ENCODE measurements at regions not wholly inside any gene's neighbourhood (a gene's known extent, or its start where the extent isn't known, plus 50 kb on each side); places are given as distances from the start of the nearest gene placed in this dataset.

DNA sequence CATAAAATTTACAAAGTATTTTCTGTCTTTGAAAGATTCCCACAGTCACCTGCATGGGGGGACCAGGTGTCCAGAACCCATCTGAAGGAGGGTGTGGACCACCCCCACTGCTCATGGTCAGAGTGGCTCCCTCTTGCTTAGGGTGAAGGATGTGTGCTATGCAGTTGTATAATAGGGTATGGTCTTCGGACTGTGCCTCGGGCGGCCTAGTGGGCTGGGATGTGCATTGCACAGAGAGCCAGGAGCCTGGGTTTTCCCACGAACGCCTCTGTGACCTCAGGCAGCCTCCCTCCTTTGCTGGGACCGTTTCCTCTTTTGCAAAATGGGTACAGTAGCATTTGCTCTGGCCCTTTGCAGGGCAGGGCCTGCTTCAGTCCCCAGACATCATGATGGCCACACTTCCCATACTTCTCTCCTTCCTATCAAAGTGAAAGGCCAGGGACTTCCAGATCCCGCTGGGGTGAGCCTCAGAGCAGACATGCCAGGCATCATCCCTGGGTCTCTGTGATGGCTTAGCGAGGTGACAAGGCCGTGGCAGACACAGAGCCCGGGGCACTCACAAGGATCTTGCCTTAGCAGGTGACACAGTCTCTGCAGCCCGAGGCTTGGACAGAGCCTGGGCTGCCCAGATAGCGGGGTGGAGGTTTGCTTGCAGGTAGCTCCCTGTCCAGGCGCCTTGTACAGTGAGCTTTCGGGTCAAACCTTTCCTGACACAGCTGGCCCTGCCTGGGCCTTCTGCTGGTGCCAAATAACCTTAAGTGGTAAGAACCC lies 59.4 kb upstream of the ZNF536 start:
- H3K27ac ChIP-seq: no peak overlapping the region
- TF ChIP-seq, protein P1, sequence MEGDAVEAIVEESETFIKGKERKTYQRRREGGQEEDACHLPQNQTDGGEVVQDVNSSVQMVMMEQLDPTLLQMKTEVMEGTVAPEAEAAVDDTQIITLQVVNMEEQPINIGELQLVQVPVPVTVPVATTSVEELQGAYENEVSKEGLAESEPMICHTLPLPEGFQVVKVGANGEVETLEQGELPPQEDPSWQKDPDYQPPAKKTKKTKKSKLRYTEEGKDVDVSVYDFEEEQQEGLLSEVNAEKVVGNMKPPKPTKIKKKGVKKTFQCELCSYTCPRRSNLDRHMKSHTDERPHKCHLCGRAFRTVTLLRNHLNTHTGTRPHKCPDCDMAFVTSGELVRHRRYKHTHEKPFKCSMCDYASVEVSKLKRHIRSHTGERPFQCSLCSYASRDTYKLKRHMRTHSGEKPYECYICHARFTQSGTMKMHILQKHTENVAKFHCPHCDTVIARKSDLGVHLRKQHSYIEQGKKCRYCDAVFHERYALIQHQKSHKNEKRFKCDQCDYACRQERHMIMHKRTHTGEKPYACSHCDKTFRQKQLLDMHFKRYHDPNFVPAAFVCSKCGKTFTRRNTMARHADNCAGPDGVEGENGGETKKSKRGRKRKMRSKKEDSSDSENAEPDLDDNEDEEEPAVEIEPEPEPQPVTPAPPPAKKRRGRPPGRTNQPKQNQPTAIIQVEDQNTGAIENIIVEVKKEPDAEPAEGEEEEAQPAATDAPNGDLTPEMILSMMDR (IDR thresholded peaks at IDR 0.05): no peak

DNA sequence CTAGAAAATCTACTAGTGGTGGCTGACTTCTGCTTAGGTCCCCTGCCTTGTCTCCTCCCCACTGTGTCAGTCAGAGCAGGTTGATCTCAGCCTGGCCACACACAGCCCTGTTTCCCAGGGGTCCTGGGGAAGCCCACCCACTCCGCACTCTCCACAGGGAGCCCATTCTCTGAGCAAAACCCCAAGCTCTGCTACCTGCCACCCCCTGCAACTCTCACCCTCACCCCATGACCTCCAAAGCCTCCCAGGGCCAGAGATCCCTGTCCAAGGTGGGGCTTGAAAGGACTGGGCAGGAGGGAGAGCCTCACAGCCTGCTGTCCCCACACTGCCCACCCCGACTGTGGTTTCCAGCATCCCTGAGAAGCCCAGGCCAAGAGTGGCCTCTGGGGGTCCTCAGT lies 58.8 kb upstream of the ZNF536 start:
- Histone ChIP-seq H3K79me2 (no peaks in the 10 kb centered on the region), H3K27me3 (ENCODE audit: control insufficient read depth, insufficient read depth, low read length) (no peaks in the 10 kb centered on the region), H3K9ac (no peak overlapping the region), H3K9me3 (ENCODE audit: control insufficient read depth, low read length) (no peaks in the 10 kb centered on the region), H3K4me3 (ENCODE audit: low read depth, low read length) (no peak overlapping the region), H3K4me1 (no peaks in the 10 kb centered on the region), H2AFZ (no peak overlapping the region), H3K27ac (no peak overlapping the region), H3K4me2 (ENCODE audit: low read length) (no peak overlapping the region), H3K36me3 (ENCODE audit: control insufficient read depth, insufficient read depth, low read length) (no peaks in the 10 kb centered on the region)
- TF ChIP-seq, protein P1 (IDR thresholded peaks at IDR 0.05): no peak

More for the DNA sequence above, 59.4 kb upstream of the ZNF536 start:
- no peak overlapping the region for H3K4me3 ChIP-seq (ENCODE audit: low read depth, low read length)
- H3K9ac ChIP-seq: no peak overlapping the region
- H3K4me2 ChIP-seq (ENCODE audit: low read length): no peak overlapping the region
- H3K36me3 ChIP-seq (ENCODE audit: control insufficient read depth, insufficient read depth, low read length): no peaks in the 10 kb centered on the region
- H3K27me3 ChIP-seq (ENCODE audit: control insufficient read depth, insufficient read depth, low read length): no peaks in the 10 kb centered on the region
- H3K9me3 ChIP-seq (ENCODE audit: control insufficient read depth, low read length): no peaks in the 10 kb centered on the region
- H3K79me2 ChIP-seq: no peaks in the 10 kb centered on the region
- H2AFZ ChIP-seq: no peak overlapping the region
- no peaks in the 10 kb centered on the region for H3K4me1 ChIP-seq

DNA sequence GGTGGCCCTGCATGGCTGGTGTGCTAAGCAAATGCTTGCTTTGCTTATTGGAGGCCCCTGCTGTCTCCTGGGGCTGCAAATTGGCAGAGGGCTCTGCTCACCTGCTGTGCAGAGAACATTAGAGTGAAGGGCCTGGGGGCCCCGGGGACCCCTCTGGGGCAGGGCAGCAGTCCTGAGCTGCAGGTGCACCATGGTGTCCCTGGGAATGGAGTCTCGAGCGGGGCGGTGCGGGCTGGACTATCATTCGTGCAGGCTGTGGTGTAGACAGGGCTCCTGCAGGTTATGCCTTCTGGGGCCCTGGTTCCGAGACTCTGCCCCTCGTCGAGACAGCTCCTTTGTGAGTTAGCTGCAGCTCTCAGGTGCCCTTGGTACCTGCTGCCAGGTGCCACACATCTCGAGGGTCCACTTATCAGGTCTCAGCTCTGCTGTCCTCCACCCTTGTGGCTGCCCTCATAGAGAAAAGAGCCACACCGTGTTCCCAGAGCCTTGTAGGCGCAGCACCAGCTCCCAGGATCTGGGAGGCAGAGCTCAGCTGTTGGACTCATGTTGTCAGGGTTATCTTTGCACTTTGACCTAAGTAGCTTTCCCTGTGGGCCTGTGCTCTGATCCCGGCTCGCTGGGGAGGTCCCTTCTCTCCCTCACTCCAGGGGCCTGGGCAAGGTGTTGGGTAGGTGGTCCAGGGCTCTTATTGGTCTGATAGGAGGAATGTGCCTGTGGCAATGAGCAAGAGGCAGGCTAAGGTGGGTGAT lies 58.0 kb upstream of the ZNF536 start:
- TF ChIP-seq, protein P1 (IDR thresholded peaks at IDR 0.05): no peak
- H3K4me3 ChIP-seq (ENCODE audit: low read depth, low read length): no peak overlapping the region
- H3K9ac ChIP-seq: no peak overlapping the region
- H3K4me1 ChIP-seq: no peaks in the 10 kb centered on the region
- H2AFZ ChIP-seq: no peak overlapping the region
- H3K4me2 ChIP-seq (ENCODE audit: low read length): no peak overlapping the region
- no peaks in the 10 kb centered on the region for H3K79me2 ChIP-seq
- no peak overlapping the region for H3K27ac ChIP-seq
- H3K9me3 ChIP-seq (ENCODE audit: control insufficient read depth, low read length): no peaks in the 10 kb centered on the region
- H3K27me3 ChIP-seq (ENCODE audit: control insufficient read depth, insufficient read depth, low read length): no peaks in the 10 kb centered on the region
- H3K36me3 ChIP-seq (ENCODE audit: control insufficient read depth, insufficient read depth, low read length): no peaks in the 10 kb centered on the region

DNA sequence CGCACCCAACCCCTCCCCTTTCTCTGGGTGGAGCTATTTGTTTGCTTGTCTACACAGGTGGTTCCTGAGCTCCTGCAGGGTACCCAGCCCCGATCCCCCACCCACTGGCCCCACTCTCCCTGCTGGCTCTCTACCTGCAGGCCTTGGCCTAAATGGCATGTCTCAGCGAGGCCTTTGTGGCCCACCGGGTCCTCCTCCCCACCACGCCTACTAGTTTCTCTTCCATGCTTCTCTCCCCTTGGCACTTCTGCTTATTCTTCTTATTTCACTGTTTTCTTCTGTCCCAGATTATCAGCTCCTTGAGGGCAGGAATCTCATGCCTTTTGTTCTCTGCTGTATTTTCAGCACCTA lies 57.4 kb upstream of the ZNF536 start:
- TF ChIP-seq, protein P1 (IDR thresholded peaks at IDR 0.05): no peak
- H3K27me3 ChIP-seq (ENCODE audit: control insufficient read depth, insufficient read depth, low read length): no peaks in the 10 kb centered on the region
- no peak overlapping the region for H3K27ac ChIP-seq
- no peak overlapping the region for H3K4me2 ChIP-seq (ENCODE audit: low read length)
- H2AFZ ChIP-seq: no peak overlapping the region
- H3K4me1 ChIP-seq: no peaks in the 10 kb centered on the region
- no peaks in the 10 kb centered on the region for H3K9me3 ChIP-seq (ENCODE audit: control insufficient read depth, low read length)
- H3K9ac ChIP-seq: no peak overlapping the region
- no peaks in the 10 kb centered on the region for H3K36me3 ChIP-seq (ENCODE audit: control insufficient read depth, insufficient read depth, low read length)
- no peak overlapping the region for H3K4me3 ChIP-seq (ENCODE audit: low read depth, low read length)
- H3K79me2 ChIP-seq: no peaks in the 10 kb centered on the region

Measured in parathyroid adenoma (tissue), 2 donors.